ENCODE measurements at regions not wholly inside any gene's neighbourhood (a gene's known extent, or its start where the extent isn't known, plus 50 kb on each side); places are given as distances from the start of the nearest gene placed in this dataset.

DNA sequence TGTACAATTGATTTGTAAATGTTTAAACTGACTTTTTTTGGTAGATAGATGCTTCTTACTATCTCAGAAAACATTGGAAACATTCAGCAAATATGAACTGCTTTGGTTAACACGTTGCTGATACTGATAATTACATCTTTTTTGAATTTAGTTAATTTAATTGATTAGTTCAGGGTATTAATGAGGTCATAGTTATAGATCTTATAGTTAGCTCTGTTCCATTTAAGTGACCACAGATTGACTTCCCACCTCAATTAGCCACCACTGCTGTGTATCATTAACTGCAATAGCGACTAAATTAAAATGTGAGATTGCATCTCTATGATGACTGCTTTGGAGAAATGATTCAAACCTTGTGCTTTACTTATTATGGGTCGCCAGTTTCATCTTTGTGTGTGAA lies 407.1 kb upstream of the EDIL3 start:
- FAIRE-seq (no peak), DNase-seq (ENCODE audit: insufficient read length, low spot score) (no peak)
- TF ChIP-seq, protein P1, sequence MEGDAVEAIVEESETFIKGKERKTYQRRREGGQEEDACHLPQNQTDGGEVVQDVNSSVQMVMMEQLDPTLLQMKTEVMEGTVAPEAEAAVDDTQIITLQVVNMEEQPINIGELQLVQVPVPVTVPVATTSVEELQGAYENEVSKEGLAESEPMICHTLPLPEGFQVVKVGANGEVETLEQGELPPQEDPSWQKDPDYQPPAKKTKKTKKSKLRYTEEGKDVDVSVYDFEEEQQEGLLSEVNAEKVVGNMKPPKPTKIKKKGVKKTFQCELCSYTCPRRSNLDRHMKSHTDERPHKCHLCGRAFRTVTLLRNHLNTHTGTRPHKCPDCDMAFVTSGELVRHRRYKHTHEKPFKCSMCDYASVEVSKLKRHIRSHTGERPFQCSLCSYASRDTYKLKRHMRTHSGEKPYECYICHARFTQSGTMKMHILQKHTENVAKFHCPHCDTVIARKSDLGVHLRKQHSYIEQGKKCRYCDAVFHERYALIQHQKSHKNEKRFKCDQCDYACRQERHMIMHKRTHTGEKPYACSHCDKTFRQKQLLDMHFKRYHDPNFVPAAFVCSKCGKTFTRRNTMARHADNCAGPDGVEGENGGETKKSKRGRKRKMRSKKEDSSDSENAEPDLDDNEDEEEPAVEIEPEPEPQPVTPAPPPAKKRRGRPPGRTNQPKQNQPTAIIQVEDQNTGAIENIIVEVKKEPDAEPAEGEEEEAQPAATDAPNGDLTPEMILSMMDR (IDR thresholded peaks at IDR 0.05; ENCODE audit: insufficient read depth, missing control alignments) = no peak

DNA sequence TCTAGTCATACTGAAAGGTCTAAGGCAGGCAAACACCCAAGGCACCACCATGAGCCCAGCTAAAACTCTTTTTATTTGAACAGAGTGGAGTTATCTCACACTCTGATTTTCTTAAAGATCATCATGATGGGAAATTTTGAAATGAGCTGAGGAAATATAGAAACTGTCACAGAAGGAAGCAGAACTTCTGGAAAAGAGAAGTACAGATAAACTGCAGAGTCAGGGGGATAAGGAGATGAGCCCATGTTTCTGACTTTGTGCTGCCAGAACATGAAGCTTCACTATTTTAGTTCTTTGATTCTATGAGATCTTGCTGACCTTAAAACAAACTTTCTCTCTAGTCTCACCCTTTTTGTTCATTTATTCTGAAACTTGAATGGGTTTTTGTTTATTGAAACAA lies 406.5 kb upstream of the EDIL3 start:
- FAIRE-seq (no peak), DNase-seq (ENCODE audit: insufficient read length, low spot score) (no peak)
- TF ChIP-seq, protein P1 (IDR thresholded peaks at IDR 0.05; ENCODE audit: insufficient read depth, missing control alignments) = no peak

DNA sequence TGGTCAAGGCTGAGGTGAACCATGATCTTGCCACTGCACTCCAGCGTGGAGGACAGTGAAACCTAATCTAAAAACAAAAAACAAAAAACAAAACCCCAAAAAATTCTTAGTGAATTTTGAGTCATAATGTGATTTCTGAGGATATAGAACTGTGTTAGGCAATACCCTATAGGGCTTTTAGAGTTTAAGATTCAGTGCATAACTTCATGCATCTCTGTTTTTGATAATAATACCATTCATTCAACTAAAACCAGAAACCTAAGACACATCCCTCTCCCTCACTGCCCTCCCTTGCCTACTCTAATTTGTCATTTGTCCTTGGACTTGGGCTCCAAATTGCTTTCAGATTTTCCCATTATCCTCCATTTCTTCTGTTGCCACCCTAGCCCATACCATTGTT lies 405.7 kb upstream of the EDIL3 start:
- FAIRE-seq = no peak
- DNase-seq (ENCODE audit: insufficient read length, low spot score) = no peak
- TF ChIP-seq, protein P1 (IDR thresholded peaks at IDR 0.05; ENCODE audit: insufficient read depth, missing control alignments) = no peak

DNA sequence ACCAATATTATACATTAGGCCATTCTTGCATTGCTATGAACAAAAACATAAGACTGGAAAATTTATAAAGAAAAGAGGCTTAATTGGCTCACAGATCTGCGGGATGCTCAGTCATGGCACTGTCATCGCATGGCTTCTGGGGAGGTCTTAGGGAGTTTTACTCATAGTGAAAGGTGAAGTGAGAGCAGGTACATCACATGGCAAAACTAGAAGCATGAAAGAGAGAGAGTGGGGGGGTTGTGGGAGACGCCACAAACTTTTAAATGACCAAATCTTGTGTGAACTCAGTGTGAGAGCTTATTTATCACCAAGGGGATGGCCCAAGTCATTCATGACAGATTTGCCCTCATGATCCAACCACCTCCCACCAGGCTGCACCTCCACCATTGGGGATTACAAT lies 398.3 kb upstream of the EDIL3 start:
- FAIRE-seq (no peak), DNase-seq (ENCODE audit: insufficient read length, low spot score) (no peak)
- TF ChIP-seq, protein P1 (IDR thresholded peaks at IDR 0.05; ENCODE audit: insufficient read depth, missing control alignments) = no peak

DNA sequence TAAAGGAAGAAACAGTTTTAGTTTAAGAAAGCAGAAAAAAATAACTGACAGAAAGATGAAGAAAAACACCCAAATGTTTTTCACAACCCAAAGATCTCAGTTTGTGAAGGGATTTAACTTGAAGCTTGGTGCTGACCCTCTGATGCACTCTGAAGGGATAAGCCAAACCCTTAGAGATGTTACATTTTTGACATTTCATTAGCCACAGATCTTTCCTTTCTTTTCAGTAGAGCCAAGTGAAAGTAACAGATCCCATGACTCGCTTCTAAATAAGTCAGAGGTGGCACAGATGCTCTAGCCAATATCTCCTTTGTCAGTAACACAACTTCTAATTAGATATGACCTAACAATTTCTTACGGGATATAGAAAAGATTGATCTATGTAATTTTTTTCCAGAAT lies 394.5 kb upstream of the EDIL3 start:
- DNase-seq (ENCODE audit: insufficient read length, low spot score) (no peak), FAIRE-seq (no peak)

DNA sequence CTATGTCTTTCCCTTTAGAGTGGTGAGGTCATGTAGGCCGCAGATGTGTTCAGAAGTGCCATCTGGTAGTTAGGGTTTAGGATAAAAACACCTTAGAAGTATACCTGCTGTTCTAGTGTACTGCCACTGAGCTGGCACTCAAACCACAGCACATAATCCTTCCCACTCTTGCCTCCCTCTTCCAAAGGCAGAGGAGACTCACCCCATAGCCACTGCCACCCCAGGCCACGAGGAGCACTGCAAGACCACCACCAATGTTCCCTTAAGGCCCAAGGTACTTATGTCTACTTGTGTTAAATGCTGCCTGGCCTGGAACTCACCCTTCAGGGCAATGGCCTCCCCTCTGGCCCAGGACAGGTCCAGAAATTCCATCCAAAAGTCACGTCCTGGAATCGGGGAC lies 379.5 kb upstream of the EDIL3 start:
- TF ChIP-seq, protein P1 (IDR thresholded peaks at IDR 0.05; ENCODE audit: insufficient read depth, missing control alignments) = no peak
- FAIRE-seq (no peak), DNase-seq (ENCODE audit: insufficient read length, low spot score) (no peak)

More for the DNA sequence above, 394.5 kb upstream of the EDIL3 start:
- TF ChIP-seq, protein P1 (IDR thresholded peaks at IDR 0.05; ENCODE audit: insufficient read depth, missing control alignments) = no peak

DNA sequence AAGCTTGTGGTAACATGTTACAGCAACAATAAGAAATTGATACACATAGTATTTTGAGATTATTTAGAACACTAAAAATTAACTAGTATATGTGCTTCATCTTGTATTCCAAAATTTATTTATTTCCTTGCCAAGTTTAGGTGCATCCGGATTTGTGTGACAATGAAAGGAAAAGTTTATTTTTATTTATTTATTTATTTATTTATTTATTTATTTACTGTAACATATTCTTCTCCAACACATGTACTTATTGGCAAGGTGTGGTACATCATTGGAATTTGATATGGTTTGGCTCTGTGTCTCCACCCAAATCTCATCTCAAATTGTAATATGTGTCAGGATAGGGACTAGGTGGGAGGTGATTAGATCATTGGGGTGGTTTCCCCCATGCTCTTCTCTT lies 373.3 kb upstream of the EDIL3 start:
- DNase-seq (ENCODE audit: insufficient read length, low spot score) (no peak), FAIRE-seq (no peak)
- TF ChIP-seq, protein P1 (IDR thresholded peaks at IDR 0.05; ENCODE audit: insufficient read depth, missing control alignments) = no peak
